ENCODE measurements at regions not wholly inside any gene's neighbourhood (a gene's known extent, or its start where the extent isn't known, plus 50 kb on each side); places are given as distances from the start of the nearest gene placed in this dataset.
"Not testable (repeated sequence)": the region's sequence is repeated elsewhere in the genome, so short reads cannot be mapped to it uniquely, and the experiment has no call there.

DNA sequence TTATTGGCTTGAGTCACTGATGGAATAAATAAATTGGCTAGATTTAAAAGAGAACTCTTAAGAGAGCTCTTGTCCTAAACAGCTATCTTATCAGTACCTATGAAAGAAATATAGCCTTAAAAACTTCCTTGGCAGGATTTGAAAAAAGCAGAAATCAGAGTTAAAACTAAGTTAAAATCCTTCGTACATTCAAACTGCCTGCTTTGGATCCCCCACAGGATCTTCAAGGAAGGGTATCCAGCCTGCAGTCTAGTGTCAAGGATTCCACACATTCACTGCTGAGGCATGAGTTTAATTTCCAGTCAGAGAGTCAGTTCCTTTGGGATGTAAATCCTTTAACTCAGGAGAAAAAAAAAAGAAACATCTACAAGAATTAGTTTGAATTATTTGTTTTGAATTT, 242.9 kb upstream of the UBASH3B start:
- no peak for DNase-seq (ENCODE audit: low spot score)
- in situ Hi-C loops (cut with MboI; ENCODE audit: low pct_unique_long_range_greater_than_20kb, low sequenced_read_pairs, unreplicated experiment) = no loop called here
- TF ChIP-seq, protein P1, sequence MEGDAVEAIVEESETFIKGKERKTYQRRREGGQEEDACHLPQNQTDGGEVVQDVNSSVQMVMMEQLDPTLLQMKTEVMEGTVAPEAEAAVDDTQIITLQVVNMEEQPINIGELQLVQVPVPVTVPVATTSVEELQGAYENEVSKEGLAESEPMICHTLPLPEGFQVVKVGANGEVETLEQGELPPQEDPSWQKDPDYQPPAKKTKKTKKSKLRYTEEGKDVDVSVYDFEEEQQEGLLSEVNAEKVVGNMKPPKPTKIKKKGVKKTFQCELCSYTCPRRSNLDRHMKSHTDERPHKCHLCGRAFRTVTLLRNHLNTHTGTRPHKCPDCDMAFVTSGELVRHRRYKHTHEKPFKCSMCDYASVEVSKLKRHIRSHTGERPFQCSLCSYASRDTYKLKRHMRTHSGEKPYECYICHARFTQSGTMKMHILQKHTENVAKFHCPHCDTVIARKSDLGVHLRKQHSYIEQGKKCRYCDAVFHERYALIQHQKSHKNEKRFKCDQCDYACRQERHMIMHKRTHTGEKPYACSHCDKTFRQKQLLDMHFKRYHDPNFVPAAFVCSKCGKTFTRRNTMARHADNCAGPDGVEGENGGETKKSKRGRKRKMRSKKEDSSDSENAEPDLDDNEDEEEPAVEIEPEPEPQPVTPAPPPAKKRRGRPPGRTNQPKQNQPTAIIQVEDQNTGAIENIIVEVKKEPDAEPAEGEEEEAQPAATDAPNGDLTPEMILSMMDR (IDR thresholded peaks at IDR 0.05; ENCODE audit: extremely low read depth, insufficient read depth, missing control alignments) = no peak

DNA sequence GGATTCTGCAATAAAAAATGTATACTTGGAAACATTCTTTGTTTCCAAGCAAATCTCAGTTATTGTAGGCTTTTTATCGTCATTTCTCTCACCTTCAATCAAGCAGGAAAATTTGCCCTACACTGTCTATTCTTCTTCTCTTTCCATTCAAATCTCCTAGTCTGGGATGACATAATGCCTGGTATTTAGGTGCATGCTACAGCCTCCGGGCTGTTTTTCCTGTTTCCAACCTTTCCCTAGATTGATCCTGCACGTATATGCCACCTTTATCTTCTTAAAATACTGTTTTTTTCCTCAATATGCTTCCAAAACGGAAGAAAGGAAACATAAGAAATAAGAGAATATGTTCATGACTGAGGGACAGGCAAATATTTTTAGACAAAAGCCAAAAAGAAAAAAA, 249.1 kb upstream of the UBASH3B start:
- in situ Hi-C loops (cut with MboI; ENCODE audit: low pct_unique_long_range_greater_than_20kb, low sequenced_read_pairs, unreplicated experiment) = no loop called here
- DNase-seq (ENCODE audit: low spot score) = no peak
- TF ChIP-seq, protein P1 (IDR thresholded peaks at IDR 0.05; ENCODE audit: extremely low read depth, insufficient read depth, missing control alignments) = no peak

- in situ Hi-C loops (cut with MboI; ENCODE audit: low pct_unique_long_range_greater_than_20kb, low sequenced_read_pairs, unreplicated experiment) = no loop called here
These were observed 249.8 kb upstream of the UBASH3B start for GRCh38 chr11:122405547-122406341.

GRCh38 chr11:122404571-122404970, 251.0 kb upstream of the UBASH3B start:
- in situ Hi-C loops (cut with MboI; ENCODE audit: low pct_unique_long_range_greater_than_20kb, low sequenced_read_pairs, unreplicated experiment) = no loop called here
- DNase-seq (ENCODE audit: low spot score) = no peak
- TF ChIP-seq, protein P1 (IDR thresholded peaks at IDR 0.05; ENCODE audit: extremely low read depth, insufficient read depth, missing control alignments) = no peak

More at GRCh38 chr11:122405547-122406341, 249.8 kb upstream of the UBASH3B start:
- TF ChIP-seq, protein P1 (IDR thresholded peaks at IDR 0.05; ENCODE audit: extremely low read depth, insufficient read depth, missing control alignments) = no peak
- DNase-seq (ENCODE audit: low spot score) = no peak

- in situ Hi-C loops (cut with MboI; ENCODE audit: low pct_unique_long_range_greater_than_20kb, low sequenced_read_pairs, unreplicated experiment); DNase-seq (ENCODE audit: low spot score): not testable (repeated sequence)
These were observed 253.9 kb upstream of the UBASH3B start for GRCh38 chr11:122401581-122401980.

DNA sequence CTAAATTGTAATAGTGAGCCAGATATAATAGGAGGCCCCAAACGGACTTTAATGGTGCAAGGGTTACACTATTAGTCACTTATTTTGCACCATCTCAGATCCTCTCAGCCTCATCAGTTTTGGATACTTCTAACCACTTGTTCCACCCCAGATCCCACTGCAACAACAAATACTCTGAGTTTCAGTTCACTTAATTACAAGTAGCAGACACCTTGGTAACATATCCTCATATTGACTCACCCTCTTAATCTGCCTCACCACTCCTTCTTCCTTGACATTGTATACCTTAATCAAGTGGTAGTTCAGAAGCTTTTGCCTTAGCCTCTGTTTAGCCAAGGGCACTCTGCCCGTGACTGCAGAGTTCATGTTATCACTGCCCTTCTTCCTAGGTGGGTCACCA, 256.1 kb upstream of the UBASH3B start:
- TF ChIP-seq, protein P1 (IDR thresholded peaks at IDR 0.05; ENCODE audit: extremely low read depth, insufficient read depth, missing control alignments) = no peak
- in situ Hi-C loops (cut with MboI; ENCODE audit: low pct_unique_long_range_greater_than_20kb, low sequenced_read_pairs, unreplicated experiment) = no loop called here
- no peak for DNase-seq (ENCODE audit: low spot score)

DNA sequence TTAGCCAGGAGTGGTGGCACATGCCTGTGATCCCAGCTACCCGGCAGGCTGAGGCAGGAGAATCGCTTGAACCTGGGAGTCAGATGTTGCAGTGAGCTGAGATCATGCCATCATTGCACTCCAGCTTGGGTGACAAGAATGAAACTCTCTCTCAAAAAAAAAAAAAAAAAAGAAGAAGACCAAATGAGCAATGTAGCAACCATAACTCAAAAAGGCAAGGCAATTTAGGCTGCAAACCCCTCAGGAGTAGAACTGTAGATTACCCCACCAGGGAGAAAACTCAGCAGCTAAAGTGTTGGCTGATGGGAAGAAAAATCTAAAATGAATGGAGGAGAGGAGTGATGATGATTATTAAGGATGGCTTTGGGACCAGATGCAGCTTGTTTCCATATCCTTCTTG, 256.7 kb upstream of the UBASH3B start:
- in situ Hi-C loops (cut with MboI; ENCODE audit: low pct_unique_long_range_greater_than_20kb, low sequenced_read_pairs, unreplicated experiment) = no loop called here
- DNase-seq (ENCODE audit: low spot score) = no peak
- TF ChIP-seq, protein P1 (IDR thresholded peaks at IDR 0.05; ENCODE audit: extremely low read depth, insufficient read depth, missing control alignments) = no peak

Measured in GM13977 (cell line).